Activated CD8-positive, alpha-beta memory T cell treated with anti-CD3 and anti-CD28 coated beads, Interleukin-2, amount 50 U/mL, for 4 hours (primary cell): ENCODE measurements at regions not wholly inside any gene's neighbourhood (a gene's known extent, or its start where the extent isn't known, plus 50 kb on each side); places are given as distances from the start of the nearest gene placed in this dataset.
A peak's percentile ranks its signal among the peaks of the same experiment; 100 is the strongest.
"Not testable (repeated sequence)": the region's sequence is repeated elsewhere in the genome, so short reads cannot be mapped to it uniquely, and the experiment has no call there.

Experiments
- DNase-seq: peaks from one replicate; pipeline ENCODE4 v3.0.0-alpha.2; 2020

DNA sequence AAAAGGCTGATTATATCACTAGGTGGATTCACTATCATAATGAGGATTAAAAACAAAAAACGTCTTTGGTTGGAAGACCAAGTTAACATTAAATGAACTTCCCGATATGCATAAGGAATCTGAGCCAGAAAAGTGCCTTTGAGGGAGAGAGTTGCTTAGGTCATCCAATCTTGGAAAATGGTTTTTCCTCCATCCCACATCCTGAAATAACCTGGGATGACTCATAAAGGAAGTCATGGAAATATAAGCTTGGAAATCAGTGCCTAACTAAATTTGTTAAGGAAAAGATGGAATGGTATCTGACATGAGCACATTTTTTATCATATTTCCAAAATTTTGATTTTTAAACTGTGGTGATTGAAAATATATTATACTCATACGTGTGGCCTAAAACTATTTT is 66.0 kb downstream of the KBTBD8 start:
- DNase-seq: no peak

DNA sequence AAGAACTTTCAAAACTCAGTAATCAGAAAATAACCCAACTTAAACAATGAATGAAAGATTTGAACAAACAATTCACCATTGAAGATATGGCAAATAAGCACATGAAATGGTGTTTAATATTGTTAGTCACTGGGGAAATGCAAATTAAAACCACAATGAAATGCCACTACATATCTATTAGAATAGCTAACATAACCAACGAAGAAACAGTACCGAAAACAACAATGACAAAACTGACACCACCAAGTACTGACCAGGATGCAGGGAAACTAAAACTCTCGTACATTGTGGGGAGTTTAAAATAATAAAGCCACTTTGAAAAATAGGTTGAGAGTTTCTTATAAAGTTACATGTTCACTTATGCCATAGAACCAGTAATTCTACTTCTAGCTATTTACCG is 69.1 kb downstream of the KBTBD8 start:
- DNase-seq: no peak

DNA sequence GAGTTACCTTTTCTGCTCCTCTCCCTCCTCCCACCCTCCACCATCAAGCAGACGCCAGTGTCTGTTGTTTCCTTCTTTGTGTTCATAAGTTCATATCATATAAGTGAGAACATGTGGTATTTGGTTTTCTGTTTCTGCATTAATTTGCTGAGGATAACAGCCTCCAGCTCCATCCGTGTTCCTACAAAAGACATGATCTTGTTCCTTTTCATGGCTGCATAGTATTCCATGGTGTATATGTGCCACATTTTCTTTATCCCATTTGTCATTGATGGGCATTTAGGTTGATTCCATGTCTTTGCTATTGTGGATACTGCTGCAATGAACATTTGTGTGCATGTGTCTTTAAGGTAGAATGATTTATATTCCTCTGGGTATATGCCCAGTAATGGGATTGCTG is 74.5 kb downstream of the KBTBD8 start:
- DNase-seq: not testable (repeated sequence)

- no peak for DNase-seq
Observed at GRCh38 chr3:67073812-67074211, 75.7 kb downstream of the KBTBD8 start.

- DNase-seq: no peak
Observed at GRCh38 chr3:67075295-67075694, 77.2 kb downstream of the KBTBD8 start.

DNA sequence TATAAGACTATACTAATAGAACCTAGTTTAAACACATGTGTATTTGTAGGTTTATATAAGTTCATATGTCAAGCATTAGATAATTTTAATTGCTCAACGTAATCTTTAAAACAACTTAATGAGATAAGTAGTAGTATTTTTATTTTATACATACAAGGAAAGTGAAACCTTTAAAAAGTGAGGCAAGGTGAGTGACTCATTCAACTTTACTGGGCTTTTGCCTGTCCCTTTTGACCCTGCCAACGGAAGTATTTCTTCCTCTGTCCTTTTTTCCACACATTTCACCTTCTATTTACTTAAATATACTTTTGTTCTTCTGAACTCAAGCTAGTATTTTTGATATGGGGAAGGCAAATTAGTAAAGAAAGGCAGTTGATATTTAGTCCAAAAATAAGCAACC is 78.5 kb downstream of the KBTBD8 start:
- DNase-seq: no peak

DNA sequence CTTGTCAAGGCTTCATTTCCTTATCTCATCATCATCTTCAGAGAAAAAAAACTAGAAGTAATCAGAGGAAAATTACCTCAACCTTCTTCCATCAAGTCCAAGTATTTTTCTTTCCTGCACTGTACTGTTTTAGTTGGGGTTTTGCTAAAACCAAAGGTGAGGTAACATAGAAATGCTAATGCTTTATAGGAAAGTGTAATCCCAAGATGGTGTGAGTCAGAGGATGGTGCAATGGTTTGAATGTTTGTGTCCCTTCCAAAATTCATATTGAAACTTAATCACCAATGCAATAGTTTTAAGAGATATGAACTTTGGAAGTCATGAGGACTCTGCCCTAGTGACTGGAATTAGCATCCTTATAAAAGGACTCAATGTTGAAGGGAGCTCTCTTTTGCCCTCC is 79.5 kb downstream of the KBTBD8 start:
- no peak for DNase-seq

DNA sequence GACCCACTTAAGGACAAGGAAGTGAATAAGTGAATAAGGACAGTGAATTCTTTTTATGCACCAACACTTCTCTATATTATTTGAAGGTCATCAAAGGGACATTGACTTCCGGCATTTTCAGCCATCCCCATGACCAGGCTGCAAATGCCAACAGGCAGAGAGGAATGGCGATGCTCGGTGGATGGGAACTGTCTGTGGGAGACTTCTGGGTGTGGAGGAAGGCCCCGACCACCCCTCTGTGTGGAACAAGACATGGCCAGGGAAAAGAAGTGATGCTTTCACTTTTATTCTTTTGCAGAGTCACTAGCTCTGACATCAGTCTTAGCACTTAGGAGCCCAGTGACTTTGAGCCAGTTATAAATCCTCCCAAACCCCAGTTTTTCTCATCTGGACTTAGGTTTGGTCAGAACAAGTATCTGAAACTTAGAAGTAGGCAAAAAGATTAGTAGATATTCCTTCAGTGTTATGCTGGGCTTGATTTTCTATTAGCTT is 84.5 kb downstream of the KBTBD8 start:
- no peak for DNase-seq

- peak; percentile 18 for DNase-seq
Observed at GRCh38 chr3:67083277-67083676, 85.2 kb downstream of the KBTBD8 start.

DNA sequence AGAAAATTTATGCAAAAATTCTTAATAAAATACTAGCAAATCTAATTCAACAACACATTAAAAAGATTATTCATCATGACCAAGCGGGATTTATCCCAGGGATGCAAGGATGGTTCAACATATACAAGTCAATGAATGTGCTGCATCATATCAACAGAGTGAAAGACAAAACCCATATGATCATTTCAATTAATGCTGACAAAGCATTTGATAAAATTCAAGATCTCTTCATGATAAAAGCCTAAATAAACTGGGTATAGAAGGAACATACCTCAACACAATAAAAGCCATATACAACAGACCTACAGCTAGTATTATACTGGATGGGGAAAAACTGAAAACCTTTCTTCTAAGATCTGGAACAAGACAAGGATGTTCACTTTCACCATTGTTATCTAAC is 89.7 kb downstream of the KBTBD8 start:
- no peak for DNase-seq

GRCh38 chr3:67090474-67090873 is 92.4 kb downstream of the KBTBD8 start:
- DNase-seq: no peak

- DNase-seq: no peak
Observed at GRCh38 chr3:67093305-67093704, 95.2 kb downstream of the KBTBD8 start.

- DNase-seq: no peak
Observed at GRCh38 chr3:67094167-67094566, 96.1 kb downstream of the KBTBD8 start.

GRCh38 chr3:67094774-67095173 is 96.7 kb downstream of the KBTBD8 start:
- no peak for DNase-seq

- DNase-seq: no peak
Observed at GRCh38 chr3:67104388-67104787, 106.3 kb downstream of the KBTBD8 start.

DNA sequence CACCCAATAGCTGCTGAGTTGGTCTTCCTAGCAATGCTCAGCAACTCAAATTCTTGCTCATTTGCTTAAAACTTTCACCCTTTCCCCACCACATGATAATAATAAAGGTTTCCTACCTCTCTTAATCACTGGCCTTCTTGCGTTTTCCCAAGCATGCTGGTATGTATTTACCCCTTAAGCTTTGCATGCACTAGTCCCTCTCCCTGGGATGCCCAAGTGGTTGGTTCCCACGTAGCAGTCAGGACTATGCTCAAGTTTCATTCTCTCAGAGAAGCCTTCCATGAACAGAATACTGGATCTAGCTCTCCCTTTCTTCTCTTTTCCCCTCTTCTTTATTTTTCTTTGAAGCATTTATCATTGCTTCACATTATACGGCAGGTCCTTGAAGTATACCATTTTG is 108.8 kb downstream of the KBTBD8 start:
- DNase-seq: no peak

DNA sequence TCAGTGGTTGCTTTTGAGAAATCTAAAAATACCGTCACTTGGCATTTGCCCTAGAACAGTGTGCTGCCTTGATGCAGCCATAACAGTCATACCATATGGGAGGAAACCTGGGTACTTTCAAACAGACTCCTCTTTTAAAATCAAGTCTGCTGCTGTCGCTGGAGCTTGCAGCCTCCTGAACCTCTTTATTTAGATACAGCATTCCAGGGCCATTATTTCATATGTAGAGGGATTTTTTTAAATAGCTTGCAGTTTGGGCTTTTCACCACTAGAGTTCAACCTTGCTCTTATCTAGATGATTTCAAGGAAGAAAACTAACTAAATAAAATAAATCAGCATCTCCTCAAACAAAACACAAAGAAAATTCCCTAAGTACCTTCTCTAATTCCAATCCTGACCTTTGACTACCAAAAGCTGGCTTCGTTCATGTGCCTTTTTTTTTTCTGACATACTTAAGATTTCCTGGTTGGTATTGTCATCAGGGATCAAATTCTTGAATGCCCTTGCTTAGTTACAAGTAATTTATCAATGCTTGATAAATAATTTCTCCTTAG is 111.6 kb downstream of the KBTBD8 start:
- DNase-seq: no peak

GRCh38 chr3:67113802-67114407 is 115.8 kb downstream of the KBTBD8 start:
- peak; percentile 77 for DNase-seq

GRCh38 chr3:67118122-67118521 is 120.0 kb downstream of the KBTBD8 start:
- no peak for DNase-seq

- no peak for DNase-seq
Observed at GRCh38 chr3:67118635-67119034, 120.5 kb downstream of the KBTBD8 start.

- no peak for DNase-seq
Observed at GRCh38 chr3:67123914-67124313, 125.8 kb downstream of the KBTBD8 start.

DNA sequence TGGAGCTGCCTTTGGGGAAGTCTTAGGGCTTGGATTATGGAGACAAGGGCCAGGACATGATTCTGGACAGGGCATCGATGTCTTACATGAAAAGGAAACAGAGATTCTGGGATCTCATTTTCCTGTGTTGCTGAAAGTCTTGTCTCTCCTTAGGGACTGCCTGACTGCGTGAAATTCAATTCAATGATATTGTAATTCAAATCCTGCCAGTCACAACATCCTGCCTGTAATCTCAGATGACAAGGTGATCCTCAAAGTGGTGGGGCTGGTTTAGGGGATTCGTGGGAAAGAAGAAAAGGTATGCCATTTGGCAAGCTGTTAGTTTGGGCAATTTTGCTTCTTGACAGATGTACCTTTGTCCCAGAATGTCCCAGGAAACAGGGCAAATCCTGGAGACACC is 129.1 kb downstream of the KBTBD8 start:
- no peak for DNase-seq

DNA sequence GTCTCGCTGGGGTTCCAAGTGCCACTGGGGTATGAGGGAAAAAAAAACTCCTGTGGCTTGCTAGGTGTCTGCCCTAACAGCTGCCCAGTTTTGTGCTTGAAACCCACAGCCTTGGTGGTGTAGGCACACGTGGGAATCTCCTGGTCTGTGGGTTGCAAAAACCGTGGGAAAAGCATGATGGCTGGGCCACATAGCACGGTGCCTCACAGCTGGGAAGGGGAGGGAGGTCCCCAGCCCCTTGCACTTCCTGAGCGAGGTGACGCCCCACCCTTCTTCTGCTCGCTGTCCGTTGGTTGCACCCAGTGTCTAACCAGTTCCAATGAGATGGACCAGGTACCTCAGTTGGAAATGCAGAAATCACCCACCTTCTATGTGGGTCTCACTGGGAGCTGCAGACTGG is 144.3 kb downstream of the KBTBD8 start:
- no peak for DNase-seq

DNA sequence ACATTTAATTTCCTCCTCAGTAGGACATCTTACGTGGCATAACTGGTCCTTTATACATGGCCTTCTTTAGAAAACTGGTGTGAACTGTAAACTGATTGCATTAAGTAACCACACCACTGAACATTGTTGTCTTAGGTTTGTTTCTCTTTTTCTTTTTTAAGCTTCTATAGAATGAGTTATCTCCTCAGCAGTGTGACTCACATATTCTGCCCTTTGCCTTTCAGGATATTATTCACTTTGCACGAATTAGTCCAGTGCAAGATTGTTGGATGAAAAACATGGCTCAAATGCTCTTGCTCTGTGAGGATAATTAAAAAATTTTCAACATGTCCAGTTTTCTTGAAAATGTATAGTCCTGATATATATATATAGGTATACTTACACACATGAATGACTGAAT is 147.6 kb downstream of the KBTBD8 start:
- no peak for DNase-seq

DNA sequence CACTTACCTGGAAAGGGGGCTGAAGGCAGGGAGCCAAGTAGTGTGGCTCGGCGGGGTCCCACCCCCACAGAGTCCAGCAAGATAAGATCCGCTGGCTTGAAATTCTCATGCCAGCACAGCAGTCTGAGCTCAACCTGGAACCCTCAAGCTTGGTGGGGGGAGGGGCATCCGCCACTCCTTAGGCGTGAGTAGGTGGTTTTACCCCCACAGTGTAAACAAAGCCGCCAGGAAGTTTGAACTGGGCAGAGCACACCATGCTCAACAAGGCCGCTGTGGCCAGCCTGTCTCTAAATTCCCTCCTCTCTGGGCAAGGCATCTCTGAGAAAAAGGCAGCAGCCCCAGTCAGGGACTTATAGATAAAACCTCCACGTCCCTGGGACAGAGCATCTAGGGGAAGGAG is 156.3 kb downstream of the KBTBD8 start:
- DNase-seq: no peak
